GM23338 (cell line): ENCODE measurements at regions not wholly inside any gene's neighbourhood (a gene's known extent, or its start where the extent isn't known, plus 50 kb on each side); places are given as distances from the start of the nearest gene placed in this dataset.

Experiments
- ATAC-seq: fragments of 200-7000 bp; cut with Tn5 transposase; 3 replicates; pipeline ENCODE4 v1.9.1; 2020
- DNase-seq: peaks from one replicate; pipeline ENCODE4 v3.0.0-alpha.2; 2015; ENCODE audit warnings: low spot score
- H2AFZ ChIP-seq: fragments of 200-600 bp; sonication (generic); 2 replicates; pipeline ENCODE4 v1.8.0; 2016; ENCODE audit warnings: antibody characterized with exemption, mild to moderate bottlenecking, moderate library complexity
- H3F3A ChIP-seq: fragments of 200-600 bp; sonication (generic); replicated peaks from 2 replicates; pipeline ENCODE4 v1.8.0; 2017; ENCODE audit warnings: antibody characterized with exemption, mixed run types, low read depth
- H3K27ac ChIP-seq: fragments of 200-600 bp; sonication (generic); 2 replicates; pipeline ENCODE4 v1.6.1; 2016; ENCODE audit warnings: low read depth
- H3K27me3 ChIP-seq: fragments of 200-600 bp; sonication (generic); 2 replicates; pipeline ENCODE4 v1.8.0; 2016; ENCODE audit warnings: mild to moderate bottlenecking, mixed run types, moderate library complexity; ENCODE audit not compliant: insufficient read depth
- H3K36me3 ChIP-seq: fragments of 200-600 bp; sonication (generic); 2 replicates; pipeline ENCODE4 v1.8.0; 2016; ENCODE audit warnings: mild to moderate bottlenecking; ENCODE audit not compliant: insufficient read depth
- H3K4me1 ChIP-seq: fragments of 200-600 bp; sonication (generic); 2 replicates; pipeline ENCODE4 v1.8.0; 2016; ENCODE audit warnings: mild to moderate bottlenecking, moderate library complexity; ENCODE audit not compliant: insufficient read depth
- H3K4me2 ChIP-seq: fragments of 200-600 bp; sonication (generic); 2 replicates; pipeline ENCODE4 v1.7.1; 2017; ENCODE audit warnings: mixed run types
- H3K4me3 ChIP-seq: fragments of 200-600 bp; sonication (generic); 2 replicates; pipeline ENCODE4 v1.6.1; 2016; ENCODE audit warnings: mixed run types
- H3K79me2 ChIP-seq: fragments of 200-600 bp; sonication (generic); replicated peaks from 2 replicates; pipeline ENCODE4 v1.8.0; 2017; ENCODE audit warnings: mild to moderate bottlenecking; ENCODE audit not compliant: insufficient read depth
- H3K9me2 ChIP-seq: fragments of 200-600 bp; sonication (generic); 2 replicates; pipeline ENCODE4 v1.8.0; 2017; ENCODE audit not compliant: insufficient read depth
- H4K20me1 ChIP-seq: fragments of 200-600 bp; sonication (generic); replicated peaks from 2 replicates; pipeline ENCODE4 v1.8.0; 2017; ENCODE audit warnings: mild to moderate bottlenecking; ENCODE audit not compliant: insufficient read depth
- H3K27ac Mint-ChIP-seq: 2 replicates; pipeline ENCODE4 v1.8.0; 2020; ENCODE audit warnings: inconsistent platforms, mild to moderate bottlenecking, moderate library complexity, mixed read lengths
- H3K27me3 Mint-ChIP-seq: 3 replicates; pipeline ENCODE4 v1.8.0; 2022; ENCODE audit warnings: low read depth, mild to moderate bottlenecking, moderate library complexity, mixed read lengths, inconsistent platforms; ENCODE audit not compliant: insufficient read depth, poor library complexity
- H3K36me3 Mint-ChIP-seq: 3 replicates; pipeline ENCODE4 v1.8.0; 2021; ENCODE audit warnings: low read depth, mild to moderate bottlenecking, inconsistent platforms, moderate library complexity, mixed read lengths
- H3K4me1 Mint-ChIP-seq: 3 replicates; pipeline ENCODE4 v1.8.0; 2020; ENCODE audit warnings: mild to moderate bottlenecking, inconsistent platforms, mixed read lengths
- H3K4me3 Mint-ChIP-seq: 3 replicates; pipeline ENCODE4 v1.8.0; 2021; ENCODE audit warnings: moderate library complexity, mild to moderate bottlenecking, inconsistent platforms, mixed read lengths
- H3K9me3 Mint-ChIP-seq: 3 replicates; pipeline ENCODE4 v1.8.0; 2020; ENCODE audit warnings: moderate library complexity, mild to moderate bottlenecking, inconsistent platforms, mixed read lengths
- EZH2 ChIP-seq: fragments of 200-600 bp; sonication (generic); IDR thresholded peaks from one replicate; pipeline ENCODE4 v1.8.0; 2017; ENCODE audit warnings: antibody characterized with exemption, mild to moderate bottlenecking, low read depth; ENCODE audit not compliant: unreplicated experiment
- EZH2phosphoT487 ChIP-seq: fragments of 200-600 bp; sonication (generic); IDR thresholded peaks from one replicate; pipeline ENCODE4 v1.8.1; 2018; ENCODE audit warnings: antibody characterized with exemption; ENCODE audit not compliant: unreplicated experiment
- JUNB ChIP-seq: IDR thresholded peaks from one replicate; pipeline ENCODE4 v1.6.1; 2016; ENCODE audit warnings: antibody characterized with exemption; ENCODE audit not compliant: unreplicated experiment
- NANOG ChIP-seq: IDR thresholded peaks from 2 replicates; pipeline ENCODE4 v1.6.1; 2016; ENCODE audit warnings: antibody characterized with exemption, borderline replicate concordance
- POLR2AphosphoS5 ChIP-seq: IDR thresholded peaks from 2 replicates; pipeline ENCODE4 v1.6.1; 2016; ENCODE audit warnings: antibody characterized with exemption, low read depth
- STAT1 ChIP-seq: IDR thresholded peaks from one replicate; pipeline ENCODE4 v1.6.1; 2016; ENCODE audit warnings: antibody characterized with exemption; ENCODE audit not compliant: unreplicated experiment
- ZNF114 ChIP-seq: fragments of 250-450 bp; sonication (Bioruptor Pico); IDR thresholded peaks from 2 replicates; pipeline ENCODE4 v1.5.0; 2020; ENCODE audit warnings: mild to moderate bottlenecking, moderate library complexity
- ZNF331 ChIP-seq: fragments of 250-450 bp; sonication (Bioruptor Pico); IDR thresholded peaks from 2 replicates; pipeline ENCODE4 v1.5.0; 2020; ENCODE audit warnings: low read depth, mild to moderate bottlenecking, moderate library complexity
- TF ChIP-seq, protein P1 (sequence below), 2 experiments: fragments of 200-600 bp in 1 of 2; sonication (generic) in 1 of 2; conservative IDR thresholded peaks; 2 replicates each; pipeline versions ENCODE4 v1.5.1 to v1.6.1; 2016 to 2017; ENCODE audit warnings: antibody characterized with exemption in 2 of 2, low read depth in 2 of 2, mild to moderate bottlenecking in 2 of 2, moderate library complexity in 1 of 2
- TF ChIP-seq, protein P2 (sequence below): IDR thresholded peaks from 2 replicates; pipeline ENCODE4 v1.6.1; 2016; ENCODE audit warnings: antibody characterized with exemption
- TF ChIP-seq, protein P3 (sequence below): IDR thresholded peaks from one replicate; pipeline ENCODE4 v1.6.1; 2018; ENCODE audit warnings: antibody characterized with exemption; ENCODE audit not compliant: unreplicated experiment

DNA sequence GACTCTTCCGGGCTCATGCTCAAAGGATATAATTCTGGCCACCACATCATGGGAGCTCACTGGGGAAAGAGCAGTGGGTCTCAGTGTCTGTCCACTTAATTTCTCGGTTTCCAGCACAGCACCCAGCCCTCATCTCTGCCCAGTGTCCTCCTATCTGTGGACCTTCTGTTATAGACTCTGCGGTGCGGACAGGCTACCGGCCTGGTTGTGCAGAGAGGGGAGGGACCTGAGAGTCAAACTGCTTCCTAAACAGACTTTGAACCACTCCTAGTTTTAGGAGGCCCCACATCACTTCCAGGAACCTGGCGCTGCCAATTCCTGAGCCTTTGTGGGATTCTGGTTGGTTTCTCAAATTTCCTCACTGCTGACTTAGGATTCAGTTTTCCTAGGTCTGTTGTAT, 59.8 kb upstream of the MED4 start:
- Histone ChIP-seq H2AFZ (peak overlapping the region; percentile 23; the same call in 1 of the 2 replicates), H3K79me2 (no peaks in the 10 kb centered on the region), H3K27me3 (no peaks in the 10 kb centered on the region), H3K4me3 (no peak overlapping the region), H3K4me1 (peaks cover 11% of the 10 kb centered on the region), H3K27ac (no peak overlapping the region), H3K9me2 (no peaks in the 10 kb centered on the region), H3F3A (no peaks in the 10 kb centered on the region), H4K20me1 (no peaks in the 10 kb centered on the region), H3K36me3 (no peaks in the 10 kb centered on the region), H3K4me2 (no peak overlapping the region)
- no peak overlapping the region for H3K27ac Mint-ChIP-seq
- H3K36me3 Mint-ChIP-seq, result no peaks in the 10 kb centered on the region
- no peak overlapping the region for H3K4me3 Mint-ChIP-seq
- ATAC-seq, result no peak
- peaks cover 3% of the 10 kb centered on the region; the same call in 1 of the 3 replicates for H3K9me3 Mint-ChIP-seq
- TF ChIP-seq, protein P1, sequence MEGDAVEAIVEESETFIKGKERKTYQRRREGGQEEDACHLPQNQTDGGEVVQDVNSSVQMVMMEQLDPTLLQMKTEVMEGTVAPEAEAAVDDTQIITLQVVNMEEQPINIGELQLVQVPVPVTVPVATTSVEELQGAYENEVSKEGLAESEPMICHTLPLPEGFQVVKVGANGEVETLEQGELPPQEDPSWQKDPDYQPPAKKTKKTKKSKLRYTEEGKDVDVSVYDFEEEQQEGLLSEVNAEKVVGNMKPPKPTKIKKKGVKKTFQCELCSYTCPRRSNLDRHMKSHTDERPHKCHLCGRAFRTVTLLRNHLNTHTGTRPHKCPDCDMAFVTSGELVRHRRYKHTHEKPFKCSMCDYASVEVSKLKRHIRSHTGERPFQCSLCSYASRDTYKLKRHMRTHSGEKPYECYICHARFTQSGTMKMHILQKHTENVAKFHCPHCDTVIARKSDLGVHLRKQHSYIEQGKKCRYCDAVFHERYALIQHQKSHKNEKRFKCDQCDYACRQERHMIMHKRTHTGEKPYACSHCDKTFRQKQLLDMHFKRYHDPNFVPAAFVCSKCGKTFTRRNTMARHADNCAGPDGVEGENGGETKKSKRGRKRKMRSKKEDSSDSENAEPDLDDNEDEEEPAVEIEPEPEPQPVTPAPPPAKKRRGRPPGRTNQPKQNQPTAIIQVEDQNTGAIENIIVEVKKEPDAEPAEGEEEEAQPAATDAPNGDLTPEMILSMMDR (conservative IDR thresholded peaks at IDR 0.05; ENCODE audit: low read depth in 2 of 2), result no peak
- TF ChIP-seq EZH2 (no peak), NANOG (no peak), ZNF331 (CRISPR knock-in tag) (no peak), ZNF114 (CRISPR knock-in tag) (no peak), STAT1 (no peak), POLR2AphosphoS5 (no peak), JUNB (no peak), EZH2phosphoT487 (no peak)
- TF ChIP-seq, protein P2, sequence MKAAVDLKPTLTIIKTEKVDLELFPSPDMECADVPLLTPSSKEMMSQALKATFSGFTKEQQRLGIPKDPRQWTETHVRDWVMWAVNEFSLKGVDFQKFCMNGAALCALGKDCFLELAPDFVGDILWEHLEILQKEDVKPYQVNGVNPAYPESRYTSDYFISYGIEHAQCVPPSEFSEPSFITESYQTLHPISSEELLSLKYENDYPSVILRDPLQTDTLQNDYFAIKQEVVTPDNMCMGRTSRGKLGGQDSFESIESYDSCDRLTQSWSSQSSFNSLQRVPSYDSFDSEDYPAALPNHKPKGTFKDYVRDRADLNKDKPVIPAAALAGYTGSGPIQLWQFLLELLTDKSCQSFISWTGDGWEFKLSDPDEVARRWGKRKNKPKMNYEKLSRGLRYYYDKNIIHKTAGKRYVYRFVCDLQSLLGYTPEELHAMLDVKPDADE, result no peak
- TF ChIP-seq, protein P3, sequence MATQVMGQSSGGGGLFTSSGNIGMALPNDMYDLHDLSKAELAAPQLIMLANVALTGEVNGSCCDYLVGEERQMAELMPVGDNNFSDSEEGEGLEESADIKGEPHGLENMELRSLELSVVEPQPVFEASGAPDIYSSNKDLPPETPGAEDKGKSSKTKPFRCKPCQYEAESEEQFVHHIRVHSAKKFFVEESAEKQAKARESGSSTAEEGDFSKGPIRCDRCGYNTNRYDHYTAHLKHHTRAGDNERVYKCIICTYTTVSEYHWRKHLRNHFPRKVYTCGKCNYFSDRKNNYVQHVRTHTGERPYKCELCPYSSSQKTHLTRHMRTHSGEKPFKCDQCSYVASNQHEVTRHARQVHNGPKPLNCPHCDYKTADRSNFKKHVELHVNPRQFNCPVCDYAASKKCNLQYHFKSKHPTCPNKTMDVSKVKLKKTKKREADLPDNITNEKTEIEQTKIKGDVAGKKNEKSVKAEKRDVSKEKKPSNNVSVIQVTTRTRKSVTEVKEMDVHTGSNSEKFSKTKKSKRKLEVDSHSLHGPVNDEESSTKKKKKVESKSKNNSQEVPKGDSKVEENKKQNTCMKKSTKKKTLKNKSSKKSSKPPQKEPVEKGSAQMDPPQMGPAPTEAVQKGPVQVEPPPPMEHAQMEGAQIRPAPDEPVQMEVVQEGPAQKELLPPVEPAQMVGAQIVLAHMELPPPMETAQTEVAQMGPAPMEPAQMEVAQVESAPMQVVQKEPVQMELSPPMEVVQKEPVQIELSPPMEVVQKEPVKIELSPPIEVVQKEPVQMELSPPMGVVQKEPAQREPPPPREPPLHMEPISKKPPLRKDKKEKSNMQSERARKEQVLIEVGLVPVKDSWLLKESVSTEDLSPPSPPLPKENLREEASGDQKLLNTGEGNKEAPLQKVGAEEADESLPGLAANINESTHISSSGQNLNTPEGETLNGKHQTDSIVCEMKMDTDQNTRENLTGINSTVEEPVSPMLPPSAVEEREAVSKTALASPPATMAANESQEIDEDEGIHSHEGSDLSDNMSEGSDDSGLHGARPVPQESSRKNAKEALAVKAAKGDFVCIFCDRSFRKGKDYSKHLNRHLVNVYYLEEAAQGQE, result no peak
- peaks cover 3% of the 10 kb centered on the region for H3K27me3 Mint-ChIP-seq
- H3K4me1 Mint-ChIP-seq, result peaks cover 15% of the 10 kb centered on the region
- no peak for DNase-seq
